COLO668 (cell line): ENCODE measurements at regions not wholly inside any gene's neighbourhood (a gene's known extent, or its start where the extent isn't known, plus 50 kb on each side); places are given as distances from the start of the nearest gene placed in this dataset.

Source experiments
- DNase-seq: peaks from one replicate; lab custom pipeline; 2025; ENCODE audit not compliant: unreplicated experiment; lab: John Stamatoyannopoulos, UW

DNA sequence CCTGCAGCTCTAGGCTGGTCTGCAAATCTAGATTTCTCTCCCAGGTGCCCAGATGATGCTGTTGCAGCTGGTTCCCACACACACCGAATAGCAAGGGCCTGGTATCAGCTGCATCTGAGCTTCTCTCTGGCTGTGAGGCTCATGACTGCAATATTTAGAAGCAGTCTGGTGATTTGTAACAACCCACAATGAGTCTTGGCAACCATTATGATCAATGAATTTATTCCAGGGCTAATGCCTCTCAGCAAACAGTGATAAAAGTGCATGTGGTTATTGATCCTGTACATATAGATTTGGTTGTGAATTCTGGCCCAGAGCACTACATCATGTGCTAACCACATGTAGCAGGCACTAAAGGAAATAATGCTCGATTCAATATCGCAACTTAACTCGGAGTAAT, 114.3 kb downstream of the ASCL4 start:
- DNase-seq = no peak

DNA sequence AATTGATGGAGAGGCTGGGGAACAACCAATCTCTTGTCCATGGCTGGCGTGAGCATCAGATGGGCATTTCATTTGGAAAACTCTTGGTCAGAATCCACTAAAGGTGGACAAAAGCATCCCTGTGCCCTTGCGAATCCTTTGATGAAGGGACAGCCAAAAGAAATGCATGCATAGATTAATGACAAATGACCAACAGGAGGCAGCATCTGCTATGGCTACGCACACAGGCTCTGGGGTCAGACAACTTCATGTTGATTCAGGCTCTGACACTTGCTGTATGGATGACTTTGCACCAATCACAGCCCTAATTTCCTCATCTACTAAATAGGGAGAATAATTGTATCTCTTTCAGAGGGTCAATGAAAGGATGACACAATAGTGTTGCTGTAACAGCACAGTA, 117.5 kb downstream of the ASCL4 start:
- no peak for DNase-seq

- DNase-seq = no peak
Measured at GRCh38 chr12:107894589-107894988, 120.1 kb downstream of the ASCL4 start.

- DNase-seq = no peak
Measured at GRCh38 chr12:107895966-107896365, 121.5 kb downstream of the ASCL4 start.

GRCh38 chr12:107900588-107900987, 126.1 kb downstream of the ASCL4 start:
- no peak for DNase-seq

DNA sequence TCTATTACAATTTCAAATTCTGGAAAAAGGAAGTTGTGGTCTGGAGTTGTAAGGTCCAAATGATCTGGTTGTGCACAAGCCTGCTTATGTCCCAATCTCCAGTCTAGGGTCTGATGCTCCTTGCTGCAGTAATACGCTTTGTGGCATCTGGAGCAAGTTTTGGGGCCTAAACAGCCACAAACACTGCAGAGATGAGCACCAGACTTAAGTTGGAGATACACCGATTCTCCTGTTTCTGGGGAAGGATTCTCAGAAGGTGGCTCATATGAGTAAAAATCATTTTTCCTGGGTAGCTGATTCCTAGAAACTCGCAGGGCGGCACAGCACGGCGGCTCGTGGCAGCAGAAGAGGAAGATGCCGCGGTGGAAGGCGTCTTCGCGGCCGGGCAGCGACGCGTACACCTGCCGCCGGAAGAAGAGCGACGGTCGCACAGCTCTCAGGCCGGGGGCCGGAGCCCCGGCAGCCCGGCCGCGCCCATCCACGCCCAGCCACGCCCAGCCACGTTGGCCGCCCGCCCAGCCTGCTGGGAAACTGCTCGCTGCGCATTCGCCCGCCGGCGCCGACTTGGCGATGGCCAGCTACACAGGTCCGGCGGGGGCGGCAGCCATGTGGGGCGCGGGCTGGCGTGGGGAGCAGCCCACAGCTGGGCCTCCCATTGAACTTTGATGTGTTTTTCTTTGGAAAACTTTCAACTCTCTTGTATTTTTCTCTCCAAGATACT, 129.0 kb downstream of the ASCL4 start:
- DNase-seq = peak; percentile 40

- DNase-seq = no peak
Measured at GRCh38 chr12:107906707-107907106, 132.2 kb downstream of the ASCL4 start.

DNA sequence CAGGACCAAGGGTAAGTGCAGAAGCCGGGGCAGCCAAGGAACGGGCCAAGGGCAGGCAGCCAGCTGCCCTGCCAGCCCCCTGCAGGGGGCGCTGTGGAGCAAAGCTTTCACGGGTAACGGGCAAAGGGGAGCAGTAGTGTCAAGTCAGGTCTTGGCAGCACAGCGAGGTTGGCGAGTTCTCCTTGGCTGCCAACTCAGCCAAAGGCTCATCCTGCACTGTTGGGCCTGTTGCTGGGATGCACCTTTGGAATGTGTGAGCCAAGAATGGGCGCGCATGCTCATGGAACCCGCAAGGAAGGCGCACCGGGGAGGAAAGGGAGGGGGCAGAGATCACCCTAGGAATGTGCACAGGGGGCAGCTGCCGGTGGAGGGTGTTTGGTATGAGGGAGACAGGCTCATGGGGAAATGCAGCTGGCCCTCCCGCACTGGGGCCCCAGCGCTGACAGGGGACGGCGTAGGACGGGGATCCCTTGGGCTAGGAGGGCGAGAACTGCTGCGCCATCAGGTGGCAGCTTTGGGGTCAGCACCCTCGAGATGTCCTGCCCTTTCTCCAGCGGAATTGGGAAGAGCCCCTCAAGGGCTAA, 138.0 kb downstream of the ASCL4 start:
- peak; percentile 18 for DNase-seq

DNA sequence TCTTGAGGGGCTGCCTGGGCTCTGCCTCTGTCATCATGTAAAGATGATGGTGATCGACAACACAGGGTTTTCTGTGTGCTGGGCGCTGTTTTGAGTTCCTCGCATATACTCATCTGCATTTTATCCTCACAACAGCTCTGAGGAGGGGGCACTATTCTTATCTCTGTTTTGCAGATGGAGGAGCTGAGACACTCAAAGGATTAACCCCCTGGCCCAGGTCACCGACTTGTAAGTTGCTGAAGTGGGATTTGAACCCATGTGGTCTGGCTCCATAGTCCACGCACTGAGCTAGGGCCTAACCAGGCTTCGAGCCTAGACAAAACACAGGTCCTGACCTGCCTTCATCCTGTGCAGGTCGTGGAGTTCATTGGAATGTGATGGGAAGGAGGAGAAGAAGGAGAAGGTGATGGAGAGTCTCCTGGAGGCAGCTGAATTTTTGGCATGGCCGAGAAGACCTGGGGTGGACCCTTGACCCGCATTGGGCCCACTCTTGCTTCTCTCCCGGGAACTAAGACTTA, 140.0 kb downstream of the ASCL4 start:
- no peak for DNase-seq

DNA sequence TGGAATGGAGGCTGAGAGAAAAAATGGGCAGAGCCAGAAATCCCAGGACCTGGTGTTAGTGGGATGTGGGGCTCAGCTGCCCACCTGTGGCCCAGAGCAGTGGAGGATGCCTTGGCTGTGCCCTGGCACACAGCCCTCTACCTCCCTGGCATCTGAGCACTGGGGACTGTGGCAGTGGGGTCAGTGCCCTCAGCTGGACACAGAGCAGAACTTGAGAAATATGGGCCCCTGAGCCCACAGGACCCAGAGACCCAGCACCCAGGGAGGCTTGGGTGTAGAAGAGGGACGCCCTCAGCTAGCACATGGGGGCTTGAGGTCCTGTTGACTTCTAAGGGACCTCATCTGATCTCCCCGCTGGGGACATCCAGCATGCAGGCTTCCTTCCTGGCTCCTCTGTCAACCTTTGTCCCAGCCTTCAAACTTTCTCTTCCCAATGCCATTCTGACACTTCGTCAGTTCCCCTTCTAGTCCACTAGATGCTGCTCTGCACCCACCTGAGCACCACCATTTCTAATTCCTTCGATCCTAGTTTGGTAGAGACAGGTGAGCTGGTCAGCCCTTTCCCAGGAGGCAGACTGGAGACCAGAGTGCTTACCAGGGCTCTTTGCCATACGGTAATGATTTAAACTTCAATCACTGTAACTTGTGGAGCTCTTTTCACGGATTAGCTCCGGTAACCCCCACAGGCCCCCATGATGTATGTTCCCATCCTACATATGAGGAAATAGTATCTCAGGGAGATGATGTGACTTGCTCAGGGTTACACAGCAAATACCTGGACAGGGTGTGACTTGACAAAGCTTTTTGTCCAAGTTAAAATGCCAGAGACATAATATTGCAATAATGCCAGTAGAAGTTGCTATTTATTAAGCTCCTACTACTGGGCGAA, 143.7 kb downstream of the ASCL4 start:
- peak; percentile 13 for DNase-seq

- DNase-seq = no peak
Measured at GRCh38 chr12:107921062-107921461, 146.6 kb downstream of the ASCL4 start.

DNA sequence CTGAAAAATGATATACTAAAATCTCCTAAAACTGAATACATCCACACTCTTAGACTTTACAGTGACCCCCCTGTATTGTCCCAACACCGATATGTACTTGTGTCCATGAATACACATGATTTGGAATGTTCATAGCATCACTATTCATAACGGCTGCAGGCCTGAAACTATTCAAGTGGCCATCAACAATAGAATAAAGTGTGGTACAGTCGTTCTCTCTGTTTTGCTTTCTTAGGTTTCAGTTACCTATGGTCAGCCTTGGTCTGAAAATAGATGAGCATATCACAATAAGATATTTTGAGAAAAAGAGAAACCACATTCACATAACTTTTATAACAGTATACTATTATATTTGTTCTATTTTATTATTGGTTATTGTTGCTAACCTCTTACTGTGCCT, 150.6 kb downstream of the ASCL4 start:
- no peak for DNase-seq

GRCh38 chr12:107929436-107929835, 154.9 kb downstream of the ASCL4 start:
- DNase-seq = no peak

DNA sequence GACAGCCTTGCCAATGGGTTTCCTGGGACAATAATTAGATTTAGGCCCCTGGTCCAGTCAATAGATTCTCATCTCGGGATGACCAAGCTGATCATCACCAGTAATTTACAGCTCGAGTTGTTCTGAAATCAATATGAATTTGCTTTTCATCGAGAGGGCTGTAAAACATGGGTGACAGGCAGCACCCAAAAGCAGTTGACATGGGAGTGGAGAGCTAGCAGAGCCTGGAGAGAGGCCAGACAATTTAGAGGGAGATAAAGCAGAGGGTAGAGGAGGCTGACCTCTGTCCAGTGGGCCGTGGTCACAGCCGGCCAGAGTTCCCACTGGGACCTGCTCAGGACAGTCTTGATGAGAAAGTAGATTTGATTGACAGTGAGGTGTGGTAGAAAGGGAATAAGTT, 157.3 kb downstream of the ASCL4 start:
- no peak for DNase-seq

DNA sequence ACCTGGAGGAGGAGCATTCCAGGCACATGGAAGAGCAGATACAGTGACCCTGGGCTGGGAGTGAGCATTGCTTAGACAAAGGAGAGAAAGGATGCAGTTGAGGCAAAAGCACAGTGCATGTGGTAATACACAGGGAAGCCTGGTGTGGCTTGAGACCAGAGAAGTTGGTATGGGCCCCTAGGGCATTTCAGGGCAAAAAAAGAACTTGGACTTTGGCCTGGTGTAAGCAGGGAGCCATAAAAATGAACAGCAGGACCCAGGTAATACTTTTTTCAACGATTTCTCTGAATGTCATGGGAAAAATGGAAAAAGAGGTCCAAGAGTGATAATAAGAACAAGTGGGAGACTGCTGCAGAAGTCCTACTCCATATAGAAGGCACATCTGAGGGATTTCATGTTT, 163.9 kb downstream of the ASCL4 start:
- no peak for DNase-seq

DNA sequence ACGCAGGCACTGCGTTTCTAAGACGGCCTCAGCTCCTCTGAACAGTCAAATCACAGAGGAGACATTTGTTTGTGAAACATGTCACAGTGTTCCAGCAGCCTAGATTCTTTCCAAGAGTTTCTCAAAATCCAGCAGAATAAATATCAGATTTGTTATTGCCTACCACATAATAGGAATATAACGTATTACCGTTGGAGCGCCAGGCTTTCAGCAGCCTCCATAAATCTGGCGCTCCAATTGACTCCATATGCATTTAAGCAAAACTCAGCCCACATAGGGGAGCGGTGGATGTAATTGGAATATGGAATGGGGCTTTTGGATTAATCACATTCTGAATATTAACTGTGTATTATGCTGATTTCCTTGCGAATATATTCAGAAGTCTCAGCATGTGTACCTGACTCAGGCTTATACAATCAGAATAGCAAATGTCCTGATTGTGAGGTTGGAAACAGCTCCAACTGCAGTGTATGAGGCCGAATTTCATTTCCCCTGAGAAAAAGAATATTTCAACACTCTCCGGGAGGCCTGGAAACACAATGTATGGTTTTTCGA, 174.0 kb downstream of the ASCL4 start:
- DNase-seq = no peak

GRCh38 chr12:107951024-107951423, 176.5 kb downstream of the ASCL4 start:
- no peak for DNase-seq

DNA sequence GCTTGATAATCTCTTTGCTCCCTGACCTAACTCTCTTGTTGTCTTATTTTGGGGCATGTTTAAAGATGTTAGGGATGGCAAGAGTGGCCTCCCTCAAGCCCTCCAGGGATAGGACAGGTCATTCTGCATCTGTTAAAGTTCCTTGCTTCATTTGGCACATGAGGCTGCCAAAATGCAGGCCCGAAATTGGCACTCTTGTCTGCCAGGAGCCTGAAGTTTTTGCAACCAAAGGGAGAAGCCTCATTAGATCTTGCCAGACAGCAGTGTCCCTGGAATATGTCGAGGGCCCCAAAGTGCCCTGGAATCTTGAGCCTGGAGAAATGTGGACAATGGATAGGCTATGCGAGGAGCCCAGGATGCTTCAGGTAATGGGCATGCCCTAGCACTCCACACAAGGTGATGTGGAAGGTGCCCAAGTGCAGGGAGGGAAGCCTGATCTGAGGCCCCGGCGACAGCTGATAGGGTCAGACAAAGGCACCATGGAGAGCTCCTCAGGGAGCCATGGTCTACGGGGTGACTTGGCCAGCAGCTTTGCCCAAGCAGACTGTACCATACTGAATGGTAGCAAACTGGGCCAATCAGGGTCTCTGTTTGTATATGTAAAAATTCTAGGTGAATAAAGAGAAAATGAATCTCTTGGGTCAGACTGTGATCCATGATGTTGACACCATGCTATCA, 173.0 kb upstream of the WSCD2 start:
- DNase-seq = no peak

DNA sequence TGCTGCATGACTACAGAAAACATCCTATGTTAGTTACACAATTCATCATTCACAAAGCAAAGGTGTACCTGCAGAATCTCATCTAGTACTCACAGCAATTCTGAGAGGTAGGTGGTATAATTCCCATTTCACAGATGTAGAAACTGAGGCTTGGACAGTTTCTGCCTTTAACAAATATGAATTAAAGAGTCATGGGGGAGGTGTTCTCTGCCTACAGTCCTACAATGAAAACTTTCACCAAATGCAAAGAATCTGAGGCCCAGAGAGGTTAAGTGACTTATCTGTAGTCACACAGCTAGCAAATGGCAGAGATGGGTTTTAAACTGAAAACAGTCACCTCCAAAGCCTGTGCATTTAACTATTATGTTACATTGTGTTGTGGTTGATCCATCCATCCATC, 171.6 kb upstream of the WSCD2 start:
- no peak for DNase-seq

GRCh38 chr12:107963635-107964034, 165.5 kb upstream of the WSCD2 start:
- no peak for DNase-seq

DNA sequence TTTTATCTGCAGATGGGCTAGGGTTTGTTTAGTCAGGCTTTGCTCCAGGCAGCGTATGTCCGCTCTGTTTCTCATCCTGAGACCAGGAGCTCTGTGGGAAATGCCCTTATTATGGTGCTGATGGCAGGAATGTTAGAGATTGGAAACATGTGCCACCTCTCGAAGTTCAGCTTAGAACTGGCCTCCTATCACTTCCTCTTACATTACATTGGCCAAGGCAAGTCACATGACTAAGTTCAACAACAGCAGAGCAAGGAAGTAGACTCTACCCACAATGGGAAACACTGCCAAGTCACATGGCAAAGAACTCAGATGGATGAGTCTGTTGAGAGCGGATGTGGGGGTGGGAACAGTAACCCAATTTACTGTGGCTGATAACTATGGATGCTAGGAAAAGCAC, 161.9 kb upstream of the WSCD2 start:
- DNase-seq = no peak
